ENCODE measurements at regions not wholly inside any gene's neighbourhood (a gene's known extent, or its start where the extent isn't known, plus 50 kb on each side); places are given as distances from the start of the nearest gene placed in this dataset.

- TF ChIP-seq, protein P1, sequence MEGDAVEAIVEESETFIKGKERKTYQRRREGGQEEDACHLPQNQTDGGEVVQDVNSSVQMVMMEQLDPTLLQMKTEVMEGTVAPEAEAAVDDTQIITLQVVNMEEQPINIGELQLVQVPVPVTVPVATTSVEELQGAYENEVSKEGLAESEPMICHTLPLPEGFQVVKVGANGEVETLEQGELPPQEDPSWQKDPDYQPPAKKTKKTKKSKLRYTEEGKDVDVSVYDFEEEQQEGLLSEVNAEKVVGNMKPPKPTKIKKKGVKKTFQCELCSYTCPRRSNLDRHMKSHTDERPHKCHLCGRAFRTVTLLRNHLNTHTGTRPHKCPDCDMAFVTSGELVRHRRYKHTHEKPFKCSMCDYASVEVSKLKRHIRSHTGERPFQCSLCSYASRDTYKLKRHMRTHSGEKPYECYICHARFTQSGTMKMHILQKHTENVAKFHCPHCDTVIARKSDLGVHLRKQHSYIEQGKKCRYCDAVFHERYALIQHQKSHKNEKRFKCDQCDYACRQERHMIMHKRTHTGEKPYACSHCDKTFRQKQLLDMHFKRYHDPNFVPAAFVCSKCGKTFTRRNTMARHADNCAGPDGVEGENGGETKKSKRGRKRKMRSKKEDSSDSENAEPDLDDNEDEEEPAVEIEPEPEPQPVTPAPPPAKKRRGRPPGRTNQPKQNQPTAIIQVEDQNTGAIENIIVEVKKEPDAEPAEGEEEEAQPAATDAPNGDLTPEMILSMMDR (IDR thresholded peaks at IDR 0.05) = no peak
- TF ChIP-seq POLR2A (IDR thresholded peaks at IDR 0.05) (no peak), EP300 (IDR thresholded peaks at IDR 0.05) (no peak)
These were observed 968.6 kb downstream of the ADGRL3 start for GRCh38 chr4:62168681-62169080.
